Inflammatory macrophage treated with lipopolysaccharide for 1 hour (primary cell): ENCODE measurements at regions not wholly inside any gene's neighbourhood (a gene's known extent, or its start where the extent isn't known, plus 50 kb on each side); places are given as distances from the start of the nearest gene placed in this dataset.

Experiments used
- DNase-seq, 2 donors: peaks; one replicate each; pipeline ENCODE4 v3.0.0-alpha.2; 2020 to 2022

- DNase-seq = no peak
Measured at GRCh38 chr4:63458010-63458409, 951.2 kb downstream of the TECRL start.

DNA sequence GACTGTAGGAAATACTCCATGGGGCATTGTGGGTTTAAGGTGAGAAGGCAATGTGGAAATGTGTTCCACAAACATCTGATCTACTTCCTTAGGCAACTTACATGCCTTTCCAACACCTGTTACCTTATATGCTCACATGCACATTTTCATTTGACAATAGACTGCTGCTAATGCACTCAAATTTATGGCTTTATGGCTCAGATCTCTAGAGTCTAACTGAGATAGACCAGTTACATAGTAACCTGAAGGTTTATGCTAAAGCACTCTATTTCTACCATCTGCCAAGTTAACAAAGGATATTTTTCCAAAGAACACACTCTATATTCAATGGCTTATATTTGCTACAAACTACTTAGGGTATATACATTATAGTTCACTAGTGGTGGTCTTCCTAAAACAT lies 969.0 kb downstream of the TECRL start:
- no peak for DNase-seq

DNA sequence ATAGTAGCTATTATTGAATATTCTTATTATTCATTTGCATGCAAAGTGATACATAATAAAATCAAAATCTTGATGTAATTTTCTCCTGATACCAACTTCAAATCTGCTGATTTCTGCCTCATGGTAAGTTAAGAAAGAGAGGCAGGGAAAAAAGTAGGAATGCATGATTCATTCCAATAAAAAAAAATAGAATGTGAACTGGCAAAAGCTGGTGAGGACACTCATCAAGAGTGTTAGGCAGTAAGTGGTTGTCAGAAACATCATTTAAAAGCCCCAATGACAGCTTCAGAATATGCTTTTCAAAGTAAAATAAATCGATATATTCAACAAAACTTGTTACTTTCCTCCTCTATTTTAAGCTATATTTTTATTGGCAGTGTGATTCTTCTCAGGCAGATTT lies 979.1 kb downstream of the TECRL start:
- no peak for DNase-seq

GRCh38 chr4:63396269-63396668 lies 1013.0 kb downstream of the TECRL start:
- no peak for DNase-seq

DNA sequence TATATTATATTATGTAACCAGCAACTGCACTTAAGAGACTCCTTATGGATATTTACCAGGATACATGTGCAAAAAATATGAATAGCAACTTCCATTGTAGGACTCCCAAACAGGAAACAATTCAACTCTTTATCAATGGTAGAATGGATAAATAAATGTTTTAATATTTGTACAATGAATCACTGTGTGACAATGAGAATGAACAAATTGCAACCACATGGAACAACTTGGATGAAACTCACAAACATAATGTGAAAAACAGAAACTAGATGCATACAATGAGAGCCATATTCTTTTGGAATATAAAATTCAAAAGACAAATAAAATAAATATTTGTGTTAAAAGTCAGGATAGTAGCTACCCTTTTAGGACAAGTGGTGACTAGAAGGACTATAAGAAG lies 1015.7 kb downstream of the TECRL start:
- no peak for DNase-seq

DNA sequence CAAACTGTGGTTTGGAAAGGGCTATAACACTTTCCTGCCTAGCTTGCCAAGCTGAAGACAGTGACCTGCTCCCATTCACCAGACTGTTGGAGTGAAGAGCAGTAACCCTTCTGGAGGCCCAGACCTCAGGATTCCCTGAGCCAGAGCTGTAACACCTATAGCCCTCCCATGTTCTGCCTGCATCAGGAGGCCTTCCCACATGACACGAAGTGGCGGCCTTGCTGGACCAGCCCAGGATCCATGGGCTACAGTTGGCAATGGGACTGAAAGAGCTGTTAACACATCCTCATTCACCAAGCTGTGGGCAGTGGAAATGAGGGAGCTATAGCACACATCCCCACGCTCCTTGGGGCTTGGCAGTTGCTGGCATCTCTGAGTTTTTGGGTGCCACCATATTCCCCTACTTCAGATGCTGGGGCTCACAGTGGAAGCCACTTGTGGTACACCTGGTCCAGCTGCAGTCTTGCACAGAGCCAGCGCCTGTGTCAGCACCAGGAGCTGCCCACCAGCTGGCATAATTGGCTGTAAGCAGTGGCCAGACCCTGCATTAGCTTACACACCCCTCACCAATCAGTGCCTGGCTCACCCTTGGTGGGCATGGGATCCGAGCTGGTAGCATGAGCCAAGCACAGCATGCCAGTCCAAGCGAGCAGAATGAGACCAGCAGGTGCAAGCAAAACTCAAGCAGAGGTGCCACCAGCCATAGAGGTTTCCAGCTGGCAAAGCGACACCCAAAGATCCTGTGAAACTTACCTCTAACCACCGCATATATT lies 1029.3 kb downstream of the TECRL start:
- DNase-seq = no peak

GRCh38 chr4:63371001-63371400 lies 1038.2 kb downstream of the TECRL start:
- DNase-seq = no peak

DNA sequence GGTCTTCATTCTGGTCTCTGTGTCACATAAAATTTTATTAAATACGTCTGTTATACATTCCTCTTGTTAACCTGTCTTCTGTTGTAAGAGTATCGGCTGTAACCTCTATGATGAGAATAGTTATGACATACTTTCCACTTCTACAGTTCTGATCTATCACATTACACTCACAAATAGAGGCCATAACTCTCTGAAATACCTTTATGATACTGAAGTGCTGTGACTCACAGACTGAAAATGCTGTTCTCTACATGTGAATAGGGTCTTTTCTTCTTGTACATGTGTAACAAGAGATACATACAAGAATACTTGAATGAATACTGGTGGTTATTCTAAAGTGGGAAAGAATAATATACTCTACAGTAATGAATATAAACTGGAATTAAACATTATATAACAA lies 1047.6 kb downstream of the TECRL start:
- no peak for DNase-seq

GRCh38 chr4:63361066-63361465 lies 1048.2 kb downstream of the TECRL start:
- no peak for DNase-seq

GRCh38 chr4:63349674-63350025 lies 1059.6 kb downstream of the TECRL start:
- DNase-seq = no peak

DNA sequence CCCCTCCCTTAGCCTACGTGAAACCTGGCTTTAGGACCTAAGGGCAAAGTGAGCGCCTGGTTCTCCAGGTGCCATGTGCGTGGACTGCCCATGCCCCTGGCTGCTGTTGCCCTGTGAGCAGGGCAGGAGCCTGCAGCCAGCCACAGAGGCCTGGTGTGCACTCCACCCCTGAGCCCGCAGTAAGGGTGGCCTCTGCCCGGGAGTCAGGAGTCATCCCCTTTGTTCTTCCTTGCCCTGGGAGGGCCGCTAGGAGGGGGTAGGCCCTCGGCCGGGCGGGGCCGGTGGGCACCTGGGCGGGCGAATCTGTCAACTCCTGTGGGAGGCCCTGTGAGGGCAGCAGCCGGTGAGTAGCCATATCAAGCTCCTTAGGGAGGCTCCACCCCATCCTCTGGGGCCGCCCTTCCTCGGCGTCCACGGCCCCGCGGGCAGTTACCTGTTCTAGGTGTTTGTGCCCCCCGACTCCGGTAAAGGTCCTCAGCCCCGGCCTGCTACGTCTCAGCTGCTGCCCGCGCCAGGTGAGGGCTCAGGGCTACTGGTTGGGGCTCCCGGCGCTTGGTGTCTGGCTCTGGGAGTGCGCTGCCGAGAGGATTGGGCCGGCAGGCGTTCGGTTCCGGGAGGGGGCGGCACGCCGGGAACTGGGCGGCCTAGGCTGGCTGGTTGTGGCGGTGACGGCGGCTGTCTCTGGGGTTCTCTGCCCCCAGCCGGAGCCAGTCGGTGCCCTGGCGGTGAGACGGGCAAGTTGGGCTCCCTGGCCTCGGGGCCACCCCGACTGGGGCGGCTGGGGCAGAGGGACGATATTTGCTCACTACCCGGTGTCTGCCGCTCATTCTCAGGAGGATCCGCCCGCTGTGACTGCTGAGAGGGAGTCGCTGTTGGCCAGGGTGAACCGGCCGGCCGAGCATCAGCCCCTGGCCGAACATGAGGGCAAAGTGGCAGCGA lies 1060.2 kb downstream of the TECRL start:
- no peak for DNase-seq

DNA sequence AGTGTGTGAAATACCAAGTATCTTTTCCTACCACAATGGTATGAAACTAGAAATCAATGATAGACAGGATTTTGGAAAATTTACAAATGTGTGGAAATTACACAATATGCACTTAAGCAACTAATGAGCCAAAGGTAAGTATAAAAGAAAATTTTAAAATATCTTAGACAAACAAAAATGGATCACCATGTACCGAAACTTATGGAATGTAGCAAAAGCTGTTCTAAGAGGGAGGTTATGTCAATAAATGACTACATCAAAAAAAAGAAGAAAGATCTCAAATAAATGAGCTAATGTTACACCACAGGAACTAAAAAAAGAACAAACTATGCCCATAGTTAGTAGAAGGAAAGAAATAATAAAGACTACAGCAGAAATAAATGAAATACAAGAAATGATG lies 1084.1 kb downstream of the TECRL start:
- DNase-seq = no peak

DNA sequence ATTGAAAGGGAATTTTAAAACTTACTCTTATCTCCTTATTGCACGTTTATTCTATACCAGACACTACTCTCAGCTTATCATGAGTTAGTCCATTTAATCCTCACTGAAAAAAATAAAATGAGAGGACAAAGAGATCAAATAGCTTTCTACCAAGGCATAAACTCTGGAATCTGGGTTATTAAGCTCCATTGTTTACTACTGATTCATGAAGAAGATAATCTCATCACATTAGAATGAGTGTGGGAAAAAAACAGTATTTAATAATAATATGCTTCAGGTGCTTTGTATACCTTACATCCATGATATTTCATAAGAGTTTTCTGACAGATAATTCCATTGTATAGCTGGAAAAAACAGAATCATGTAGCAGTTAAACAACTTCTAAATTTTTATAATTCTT lies 1092.6 kb downstream of the TECRL start:
- no peak for DNase-seq

DNA sequence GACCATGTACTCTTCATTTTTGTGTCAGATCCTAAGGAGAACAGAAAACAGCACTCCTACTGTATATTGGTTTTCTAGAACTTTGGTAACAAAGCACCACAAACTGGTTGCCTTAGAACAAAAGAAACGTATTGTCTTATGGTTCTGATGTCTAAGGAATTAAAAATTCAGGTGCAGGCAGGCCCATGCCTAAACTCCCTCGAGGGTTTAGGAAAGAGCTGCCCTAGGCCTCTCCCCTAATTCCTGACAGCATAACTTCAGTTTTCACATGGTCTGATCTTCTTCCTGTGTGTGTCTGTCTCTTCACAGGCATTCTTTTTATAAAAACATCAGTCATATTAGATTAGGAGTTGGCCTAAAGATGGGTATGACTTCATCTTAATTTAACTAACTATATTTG lies 1093.6 kb downstream of the TECRL start:
- no peak for DNase-seq

- DNase-seq = no peak
Measured at GRCh38 chr4:63308697-63309096, 1100.6 kb downstream of the TECRL start.

DNA sequence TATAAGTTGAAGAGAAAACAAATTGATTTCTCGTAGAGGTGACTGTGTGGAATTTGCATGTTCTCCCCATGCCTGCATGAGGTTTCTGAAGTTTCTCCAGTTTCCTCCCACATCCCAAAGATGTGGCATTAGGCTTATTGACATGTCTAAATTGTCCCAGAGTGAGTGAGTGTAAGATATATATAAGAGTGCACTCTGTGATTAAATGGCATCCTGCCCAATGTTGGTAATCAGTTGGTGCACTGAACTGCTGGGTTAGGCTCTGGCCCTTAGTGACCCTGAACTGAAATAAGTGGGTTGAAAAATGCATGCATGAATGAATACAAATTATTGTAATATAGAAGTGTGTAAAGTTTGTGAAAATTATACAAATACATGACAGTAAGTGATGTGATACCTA lies 1106.5 kb downstream of the TECRL start:
- DNase-seq = no peak

DNA sequence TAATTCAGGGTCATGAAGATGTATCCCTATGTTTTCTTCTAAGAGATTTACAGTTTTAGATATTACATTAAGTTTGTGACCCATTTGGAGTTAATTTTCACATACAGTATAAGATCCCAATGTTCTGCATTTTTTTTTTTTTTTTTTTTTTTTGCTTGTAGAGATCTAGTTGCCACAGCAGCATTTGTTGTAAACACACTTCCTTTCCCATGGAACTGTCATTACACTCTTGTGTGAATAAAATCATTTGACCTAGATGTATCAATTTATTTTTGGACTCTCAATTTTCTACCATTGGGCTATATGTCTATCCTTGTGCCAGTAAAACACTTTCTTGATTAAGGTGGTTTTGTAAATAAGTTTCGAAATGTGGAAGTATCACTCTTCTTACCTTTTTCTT lies 1107.2 kb downstream of the TECRL start:
- no peak for DNase-seq

DNA sequence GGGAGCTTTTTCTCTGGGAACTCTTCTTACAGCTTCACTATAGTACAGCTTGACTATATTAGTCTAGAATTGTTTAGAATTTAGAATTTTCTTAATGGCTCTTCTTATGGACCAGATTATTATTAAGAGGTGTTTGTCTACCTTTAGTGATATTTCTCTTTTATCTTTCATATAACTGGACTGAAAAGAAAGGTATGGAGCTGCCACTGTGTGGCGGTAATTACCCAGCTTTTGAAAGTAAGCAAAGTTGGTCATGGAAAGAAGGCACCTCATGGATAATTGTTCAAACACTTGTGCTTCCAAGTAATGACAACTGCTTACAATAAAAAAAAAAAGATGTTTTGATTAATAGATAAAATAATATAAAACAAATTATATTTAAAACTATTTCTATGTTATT lies 1112.5 kb downstream of the TECRL start:
- no peak for DNase-seq

- no peak for DNase-seq
Measured at GRCh38 chr4:63275491-63275890, 1133.8 kb downstream of the TECRL start.

GRCh38 chr4:63269156-63269555 lies 1140.1 kb downstream of the TECRL start:
- no peak for DNase-seq

- DNase-seq = no peak
Measured at GRCh38 chr4:63233671-63234070, 1175.6 kb downstream of the TECRL start.

GRCh38 chr4:63232058-63232457 lies 1177.2 kb downstream of the TECRL start:
- no peak for DNase-seq

DNA sequence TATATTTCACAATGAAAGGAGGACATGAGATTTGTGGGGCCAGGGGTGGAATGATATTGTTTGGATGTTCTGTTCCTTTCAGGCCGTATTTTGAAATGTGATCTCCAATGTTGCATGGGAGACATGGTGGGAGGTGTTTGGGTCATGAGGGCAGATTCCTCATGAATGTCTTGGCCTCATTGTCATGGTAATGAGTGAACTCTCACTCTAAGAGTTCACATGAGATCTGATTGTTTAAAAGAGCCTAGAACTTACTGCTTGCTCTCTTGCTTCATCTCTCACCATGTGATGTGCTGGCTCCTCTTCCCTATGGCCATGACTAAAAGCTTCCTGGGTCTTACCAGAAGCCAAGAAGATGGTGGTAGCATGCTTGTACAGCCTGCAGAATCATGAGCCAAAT lies 1183.0 kb downstream of the TECRL start:
- DNase-seq = no peak

DNA sequence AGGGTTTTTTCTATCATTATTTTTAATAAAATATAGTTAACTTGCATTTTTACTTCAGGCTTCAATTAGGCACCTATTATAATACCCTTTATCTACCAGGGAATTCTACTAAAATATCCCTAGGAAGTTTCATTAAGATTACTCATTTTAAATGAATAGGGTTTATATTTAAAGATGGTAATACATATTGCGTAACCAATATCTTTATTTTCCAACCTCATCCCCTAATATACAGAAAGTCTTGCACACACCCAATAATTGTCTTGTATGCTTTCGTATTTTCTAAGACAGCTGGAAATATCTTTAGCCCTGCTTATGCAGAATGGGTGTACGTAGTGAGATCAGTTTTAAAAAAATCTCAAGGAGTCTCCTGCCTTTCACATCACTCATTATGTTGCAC lies 1186.8 kb downstream of the TECRL start:
- no peak for DNase-seq
